LNCaP clone FGC (cell line): ENCODE measurements at regions not wholly inside any gene's neighbourhood (a gene's known extent, or its start where the extent isn't known, plus 50 kb on each side); places are given as distances from the start of the nearest gene placed in this dataset.

Source experiments
- DNase-seq: peaks from one replicate; pipeline ENCODE4 v3.0.0-alpha.2; 2011; ENCODE audit warnings: low read depth
- H3K4me3 ChIP-seq: 2 replicates; pipeline ENCODE4 v1.5.1; 2011; ENCODE audit warnings: mild to moderate bottlenecking, low read depth, low read length, control low read depth
- CTCF ChIP-seq: IDR thresholded peaks from 2 replicates; pipeline ENCODE4 v1.5.1; 2012; ENCODE audit warnings: mild to moderate bottlenecking; ENCODE audit not compliant: control insufficient read depth, insufficient read depth; ENCODE audit errors: extremely low read depth

GRCh38 chr1:243916160-243916559 is 66.1 kb upstream of the AKT3 start:
- no peak for TF ChIP-seq CTCF
- DNase-seq = no peak

DNA sequence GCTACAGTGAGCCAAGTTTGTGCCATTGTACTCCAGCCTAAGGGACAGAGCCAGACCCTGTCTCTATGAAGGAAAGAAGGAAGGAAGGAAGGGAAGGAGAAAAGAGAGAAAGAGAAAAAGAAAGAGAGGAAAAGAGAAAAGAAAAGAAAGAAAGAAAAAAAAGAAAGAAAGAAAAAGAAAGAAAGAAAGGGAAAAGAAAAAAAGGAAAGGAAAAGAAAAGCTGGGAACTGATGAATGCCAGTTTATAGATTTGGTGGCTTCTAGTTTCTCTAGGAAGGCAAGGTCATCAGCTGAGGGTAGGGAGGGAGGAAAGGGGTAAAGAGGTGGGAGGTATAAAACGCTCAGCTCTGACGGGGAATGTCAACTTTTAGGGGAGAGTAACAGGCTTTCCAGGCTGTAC is 62.3 kb upstream of the AKT3 start:
- TF ChIP-seq CTCF = no peak
- H3K4me3 ChIP-seq = no peak overlapping the region
- no peak for DNase-seq

More at GRCh38 chr1:243916160-243916559, 66.1 kb upstream of the AKT3 start:
- no peak overlapping the region for H3K4me3 ChIP-seq

- no peak for TF ChIP-seq CTCF
- no peak overlapping the region for H3K4me3 ChIP-seq
- DNase-seq = no peak
These were observed 60.6 kb upstream of the AKT3 start for GRCh38 chr1:243910607-243911006.

DNA sequence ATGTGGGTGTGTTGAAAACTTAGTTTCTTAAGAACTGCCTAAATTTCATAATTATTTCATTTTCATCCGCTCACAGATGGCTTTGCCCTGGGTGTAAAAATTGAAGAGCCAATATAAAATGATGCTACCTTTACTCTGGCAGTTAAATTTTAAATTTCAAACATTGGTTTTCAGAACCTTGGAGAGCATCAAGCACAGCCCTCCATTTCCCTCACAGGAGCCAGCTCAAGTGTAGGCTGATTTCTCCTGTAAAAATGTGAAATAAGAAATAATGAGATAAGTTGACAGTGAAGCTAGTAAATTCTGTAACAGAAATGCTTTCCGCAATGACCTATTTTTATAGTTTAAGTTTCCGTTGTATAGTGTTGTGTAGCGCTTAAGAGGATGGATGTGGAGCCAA is 53.9 kb upstream of the AKT3 start:
- H3K4me3 ChIP-seq = no peak overlapping the region
- TF ChIP-seq CTCF = no peak
- peak; percentile 4 for DNase-seq

DNA sequence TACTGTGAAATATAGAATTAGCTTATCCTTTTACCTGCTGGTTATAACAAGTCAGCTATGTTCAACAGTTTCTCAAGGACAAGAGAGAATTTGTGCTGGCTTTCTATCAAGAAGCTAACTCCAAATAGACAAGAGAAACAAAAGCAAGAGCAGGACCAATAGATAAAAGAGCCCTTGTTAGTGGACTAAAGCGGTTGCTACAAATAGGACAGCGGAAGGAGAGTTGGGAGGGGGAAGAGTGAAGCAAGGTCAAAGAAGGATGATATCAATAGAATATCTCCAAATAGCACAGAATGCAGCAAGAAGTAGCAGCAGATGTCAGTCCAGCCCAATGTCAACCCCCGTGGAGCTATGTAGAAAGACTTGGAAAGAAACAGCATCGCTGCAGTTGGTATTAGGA is 53.0 kb upstream of the AKT3 start:
- TF ChIP-seq CTCF = no peak
- no peak overlapping the region for H3K4me3 ChIP-seq
- no peak for DNase-seq

GRCh38 chr1:243902100-243902499 is 52.1 kb upstream of the AKT3 start:
- TF ChIP-seq CTCF = no peak

More at GRCh38 chr1:243902100-243902499, 52.1 kb upstream of the AKT3 start:
- H3K4me3 ChIP-seq = no peak overlapping the region
- peak; percentile 59 for DNase-seq
